ENCODE measurements at regions not wholly inside any gene's neighbourhood (a gene's known extent, or its start where the extent isn't known, plus 50 kb on each side); places are given as distances from the start of the nearest gene placed in this dataset.
"Not testable (repeated sequence)": the region's sequence is repeated elsewhere in the genome, so short reads cannot be mapped to it uniquely, and the experiment has no call there.

DNA sequence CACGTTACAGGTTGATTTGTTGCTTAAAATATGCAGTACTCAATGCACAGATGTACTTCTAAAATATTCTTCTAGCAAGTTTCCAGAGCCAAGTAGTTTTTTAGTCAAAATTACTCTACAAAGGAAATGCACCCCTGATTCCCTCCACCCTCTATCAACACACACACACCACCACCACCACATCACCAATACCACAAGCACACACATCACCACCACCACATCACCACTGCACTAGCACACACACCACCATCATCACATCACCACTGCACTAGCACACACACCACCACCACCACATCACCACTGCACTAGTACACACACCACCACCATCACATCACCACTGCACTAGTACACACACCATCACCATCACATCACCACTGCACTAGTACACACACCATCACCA, 105.2 kb upstream of the FRG1 start:
- DNase-seq (ENCODE audit: low read depth), result peak; percentile 39
- TF ChIP-seq, protein P1, sequence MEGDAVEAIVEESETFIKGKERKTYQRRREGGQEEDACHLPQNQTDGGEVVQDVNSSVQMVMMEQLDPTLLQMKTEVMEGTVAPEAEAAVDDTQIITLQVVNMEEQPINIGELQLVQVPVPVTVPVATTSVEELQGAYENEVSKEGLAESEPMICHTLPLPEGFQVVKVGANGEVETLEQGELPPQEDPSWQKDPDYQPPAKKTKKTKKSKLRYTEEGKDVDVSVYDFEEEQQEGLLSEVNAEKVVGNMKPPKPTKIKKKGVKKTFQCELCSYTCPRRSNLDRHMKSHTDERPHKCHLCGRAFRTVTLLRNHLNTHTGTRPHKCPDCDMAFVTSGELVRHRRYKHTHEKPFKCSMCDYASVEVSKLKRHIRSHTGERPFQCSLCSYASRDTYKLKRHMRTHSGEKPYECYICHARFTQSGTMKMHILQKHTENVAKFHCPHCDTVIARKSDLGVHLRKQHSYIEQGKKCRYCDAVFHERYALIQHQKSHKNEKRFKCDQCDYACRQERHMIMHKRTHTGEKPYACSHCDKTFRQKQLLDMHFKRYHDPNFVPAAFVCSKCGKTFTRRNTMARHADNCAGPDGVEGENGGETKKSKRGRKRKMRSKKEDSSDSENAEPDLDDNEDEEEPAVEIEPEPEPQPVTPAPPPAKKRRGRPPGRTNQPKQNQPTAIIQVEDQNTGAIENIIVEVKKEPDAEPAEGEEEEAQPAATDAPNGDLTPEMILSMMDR (IDR thresholded peaks at IDR 0.05; ENCODE audit: insufficient read depth, low read length), result no peak
- no peak overlapping the region for H3K4me3 ChIP-seq (ENCODE audit: low read depth, low read length)

DNA sequence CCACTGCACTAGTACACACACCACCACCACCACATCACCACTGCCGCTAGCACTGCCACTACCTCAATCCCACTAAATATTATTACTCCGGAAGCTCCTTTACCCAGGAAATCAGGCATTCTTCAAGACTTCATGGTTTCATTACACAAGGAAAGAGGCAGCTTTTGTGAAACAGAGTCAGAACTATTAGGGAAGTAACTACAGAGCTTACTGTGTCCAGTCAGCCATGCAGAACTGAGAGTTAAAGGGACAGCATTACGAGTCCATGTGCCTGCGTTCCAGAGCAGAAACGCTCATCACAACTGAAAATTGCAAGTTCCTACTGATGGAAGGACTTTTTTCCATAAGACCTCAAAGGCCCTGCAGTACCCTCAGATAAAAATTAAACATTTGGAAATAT, 103.2 kb upstream of the FRG1 start:
- DNase-seq (ENCODE audit: low read depth), result no peak
- TF ChIP-seq, protein P1 (IDR thresholded peaks at IDR 0.05; ENCODE audit: insufficient read depth, low read length), result no peak
- no peak overlapping the region for H3K4me3 ChIP-seq (ENCODE audit: low read depth, low read length)

- no peak overlapping the region for H3K4me3 ChIP-seq (ENCODE audit: low read depth, low read length)
- TF ChIP-seq, protein P1 (IDR thresholded peaks at IDR 0.05; ENCODE audit: insufficient read depth, low read length), result no peak
- DNase-seq (ENCODE audit: low read depth), result no peak
These were observed 101.7 kb upstream of the FRG1 start for GRCh38 chr4:189838821-189839497.

DNA sequence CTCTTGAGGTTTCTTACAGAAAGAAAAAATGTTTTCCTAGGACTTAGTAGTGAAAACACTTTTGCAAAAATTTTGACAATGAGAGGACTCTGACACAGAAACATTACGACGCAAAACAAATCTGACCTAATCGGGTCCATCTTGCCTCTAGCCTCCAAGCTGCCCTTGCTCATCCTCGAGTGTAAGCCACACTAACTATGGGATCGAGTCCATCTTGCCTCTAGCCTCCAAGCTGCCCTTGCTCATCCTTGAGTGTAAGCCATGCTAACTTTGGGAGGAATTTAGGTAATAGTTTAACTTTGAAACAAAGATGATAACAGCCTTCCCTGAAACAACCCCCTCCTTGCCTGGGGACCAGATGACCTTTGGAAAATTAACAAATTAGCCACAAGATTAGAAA, 100.3 kb upstream of the FRG1 start:
- TF ChIP-seq, protein P1 (IDR thresholded peaks at IDR 0.05; ENCODE audit: insufficient read depth, low read length), result no peak
- no peak for DNase-seq (ENCODE audit: low read depth)

GRCh38 chr4:189843413-189844009, 97.2 kb upstream of the FRG1 start:
- no peak overlapping the region for H3K4me3 ChIP-seq (ENCODE audit: low read depth, low read length)
- no peak for DNase-seq (ENCODE audit: low read depth)
- TF ChIP-seq, protein P1 (IDR thresholded peaks at IDR 0.05; ENCODE audit: insufficient read depth, low read length), result no peak

More for the DNA sequence above, 100.3 kb upstream of the FRG1 start:
- no peak overlapping the region for H3K4me3 ChIP-seq (ENCODE audit: low read depth, low read length)

GRCh38 chr4:189845145-189845846, 95.4 kb upstream of the FRG1 start:
- TF ChIP-seq, protein P1 (IDR thresholded peaks at IDR 0.05; ENCODE audit: insufficient read depth, low read length), result no peak
- H3K4me3 ChIP-seq (ENCODE audit: low read depth, low read length), result no peak overlapping the region
- DNase-seq (ENCODE audit: low read depth), result no peak

DNA sequence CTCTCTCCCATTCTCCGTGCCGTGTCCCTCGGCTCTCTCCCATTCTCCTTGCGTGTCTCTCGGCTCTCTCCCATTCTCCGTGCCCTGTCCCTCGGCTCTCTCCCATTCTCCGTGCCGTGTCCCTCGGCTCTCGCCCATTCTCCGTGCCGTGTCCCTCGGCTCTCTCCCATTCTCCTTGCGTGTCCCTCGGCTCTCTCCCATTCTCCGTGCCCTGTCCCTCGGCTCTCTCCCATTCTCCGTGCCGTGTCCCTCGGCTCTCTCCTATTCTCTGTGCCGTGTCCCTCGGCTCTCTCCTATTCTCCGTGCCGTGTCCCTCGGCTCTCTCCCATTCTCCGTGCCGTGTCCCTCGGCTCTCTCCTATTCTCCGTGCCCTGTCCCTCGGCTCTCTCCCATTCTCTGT, 94.6 kb upstream of the FRG1 start:
- not testable (repeated sequence) for DNase-seq (ENCODE audit: low read depth); H3K4me3 ChIP-seq (ENCODE audit: low read depth, low read length)

DNA sequence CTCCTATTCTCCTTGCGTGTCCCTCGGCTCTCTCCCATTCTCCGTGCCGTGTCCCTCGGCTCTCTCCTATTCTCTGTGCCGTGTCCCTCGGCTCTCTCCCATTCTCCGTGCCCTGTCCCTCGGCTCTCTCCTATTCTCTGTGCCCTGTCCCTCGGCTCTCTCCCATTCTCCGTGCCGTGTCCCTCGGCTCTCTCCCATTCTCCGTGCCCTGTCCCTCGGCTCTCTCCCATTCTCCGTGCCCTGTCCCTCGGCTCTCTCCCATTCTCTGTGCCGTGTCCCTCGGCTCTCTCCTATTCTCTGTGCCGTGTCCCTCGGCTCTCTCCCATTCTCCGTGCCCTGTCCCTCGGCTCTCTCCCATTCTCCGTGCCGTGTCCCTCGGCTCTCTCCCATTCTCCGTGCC, 94.1 kb upstream of the FRG1 start:
- H3K4me3 ChIP-seq (ENCODE audit: low read depth, low read length); DNase-seq (ENCODE audit: low read depth): not testable (repeated sequence)

GRCh38 chr4:189848672-189849071, 92.0 kb upstream of the FRG1 start:
- not testable (repeated sequence) for DNase-seq (ENCODE audit: low read depth); H3K4me3 ChIP-seq (ENCODE audit: low read depth, low read length)
